SHP77 treated with DMSO at 0.1 percent for 48 hours (cell line): ENCODE measurements at regions not wholly inside any gene's neighbourhood (a gene's known extent, or its start where the extent isn't known, plus 50 kb on each side); places are given as distances from the start of the nearest gene placed in this dataset.
"Not testable (repeated sequence)": the region's sequence is repeated elsewhere in the genome, so short reads cannot be mapped to it uniquely, and the experiment has no call there.

Source experiments
- DNase-seq: peaks from one replicate; lab custom pipeline; 2025; lab: John Stamatoyannopoulos, UW

DNA sequence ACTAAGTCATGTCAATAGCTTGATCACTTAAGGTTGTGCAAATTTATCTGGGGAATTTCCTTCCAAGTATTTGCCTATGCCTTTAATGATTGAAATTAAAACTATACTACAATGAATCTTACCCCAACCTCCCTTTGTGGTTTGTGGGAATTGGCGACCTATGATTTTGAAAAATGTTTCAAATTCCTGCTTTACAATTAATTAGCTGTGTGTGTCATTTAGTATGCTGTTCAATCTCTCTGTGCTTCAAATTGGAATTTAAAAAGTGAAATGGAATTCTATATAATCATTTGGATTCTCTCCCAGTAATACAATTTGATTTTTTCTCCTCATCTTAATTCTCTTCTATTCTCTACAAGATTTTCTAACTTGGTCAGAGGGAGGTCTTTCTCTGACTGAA lies 2319.5 kb downstream of the ARAP2 start:
- no peak for DNase-seq

DNA sequence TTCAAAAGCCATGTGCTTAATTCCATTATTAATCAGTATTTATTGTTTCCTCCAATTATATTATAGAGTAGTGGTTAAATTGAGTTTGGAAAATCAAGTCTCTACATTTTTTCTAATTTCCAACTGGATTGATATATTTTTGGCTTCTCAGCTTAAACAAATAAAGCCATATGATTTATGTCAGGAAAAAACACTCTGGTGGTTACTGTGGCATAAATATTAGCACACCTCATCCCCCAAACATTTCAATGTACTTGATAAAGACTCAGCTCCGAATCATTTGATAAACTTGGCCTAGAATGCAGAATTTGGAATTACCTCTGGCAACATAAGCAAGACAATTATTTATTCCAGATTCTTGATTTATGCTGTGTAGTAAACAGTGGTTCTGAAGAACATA lies 2313.8 kb downstream of the ARAP2 start:
- DNase-seq, result no peak

DNA sequence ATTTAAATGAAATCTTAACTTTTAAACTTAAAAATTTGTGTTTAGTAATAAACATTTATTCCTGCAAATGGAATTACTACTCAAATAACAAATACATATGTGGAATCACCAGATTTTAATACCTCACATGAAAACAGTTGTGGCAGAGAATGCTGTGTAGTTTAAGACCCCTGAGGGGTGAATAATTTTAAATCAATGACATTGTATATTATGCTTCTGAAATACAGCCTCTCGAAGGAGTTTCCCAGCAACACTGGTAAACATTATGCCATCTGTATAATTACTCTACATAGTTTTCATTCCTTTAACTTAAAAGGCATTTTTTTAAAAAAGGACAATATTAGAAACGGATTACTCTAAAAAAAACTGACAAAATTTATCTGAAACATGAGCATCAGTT lies 2313.3 kb downstream of the ARAP2 start:
- no peak for DNase-seq

DNA sequence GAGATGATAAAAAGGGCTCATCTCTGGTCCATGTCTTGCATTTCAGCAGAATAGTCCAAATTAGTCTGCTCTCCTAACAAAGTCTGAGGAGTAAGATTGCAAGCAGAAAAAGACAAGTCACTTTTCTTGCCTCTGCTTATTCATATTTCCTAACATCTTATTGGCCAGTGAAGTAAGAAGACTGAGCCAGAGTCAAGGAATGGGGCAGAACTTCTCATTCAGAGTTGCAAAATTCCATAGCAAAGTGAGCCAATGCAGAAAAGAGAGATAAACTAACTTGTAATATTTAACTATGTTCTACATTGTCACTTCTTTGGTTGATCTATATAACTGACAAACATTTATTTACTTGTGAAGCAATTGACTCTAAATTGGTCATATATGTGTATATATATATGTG lies 2304.0 kb downstream of the ARAP2 start:
- no peak for DNase-seq

DNA sequence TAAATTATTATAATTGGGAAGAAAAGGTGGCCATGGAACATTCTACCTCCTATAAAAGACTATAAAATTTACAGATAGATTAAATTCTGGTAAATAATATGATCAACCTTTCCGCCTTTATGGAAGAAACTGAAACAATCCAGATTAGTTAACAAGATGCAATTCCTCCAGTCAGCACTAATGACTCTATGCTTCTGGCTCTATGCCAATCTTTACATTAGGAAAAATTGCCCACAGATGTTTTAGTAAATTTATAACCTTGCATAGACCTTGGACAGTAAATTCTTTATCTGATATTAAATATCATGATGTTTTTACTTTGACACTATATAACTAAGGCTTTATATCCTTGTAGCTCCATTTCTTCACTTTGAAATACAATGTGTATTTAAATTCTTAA lies 2302.5 kb downstream of the ARAP2 start:
- no peak for DNase-seq

DNA sequence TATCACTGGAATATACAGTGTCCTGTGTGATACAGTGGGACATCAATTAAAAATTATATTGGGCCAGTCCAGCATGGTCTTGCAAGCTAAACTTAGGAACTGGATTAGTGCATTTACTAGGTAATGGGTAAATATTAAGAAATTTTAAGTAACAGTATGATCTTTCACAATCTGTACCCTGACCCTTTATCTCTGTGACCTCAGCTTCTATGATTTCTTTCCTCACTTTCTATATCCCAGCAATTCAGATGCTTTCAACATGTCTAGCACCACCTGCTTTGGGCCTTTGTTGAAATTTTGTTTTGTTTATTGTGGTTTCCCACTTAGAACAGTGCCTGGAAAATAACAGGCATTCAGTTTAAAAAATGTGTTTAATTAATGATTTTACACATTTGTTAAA lies 2295.4 kb downstream of the ARAP2 start:
- DNase-seq, result no peak

DNA sequence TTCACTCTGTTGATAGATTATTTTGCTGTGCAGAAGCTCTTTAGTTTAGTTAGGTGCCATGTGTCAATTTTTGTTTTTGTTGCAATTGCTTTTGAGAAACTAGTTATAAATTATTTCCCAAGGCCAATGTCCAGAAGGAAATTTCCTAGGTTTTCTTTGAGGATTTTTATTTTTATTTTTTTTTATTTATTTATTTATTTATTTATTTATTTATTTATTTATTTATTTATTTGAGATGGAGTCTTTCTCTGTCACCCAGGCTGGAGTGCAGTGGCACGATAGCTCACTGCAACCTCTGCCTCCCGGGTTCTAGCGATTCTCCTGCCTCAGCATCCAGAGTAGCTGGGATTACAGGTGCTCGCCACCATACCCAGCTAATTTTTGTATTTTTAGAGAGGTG lies 2290.5 kb downstream of the ARAP2 start:
- not testable (repeated sequence) for DNase-seq

DNA sequence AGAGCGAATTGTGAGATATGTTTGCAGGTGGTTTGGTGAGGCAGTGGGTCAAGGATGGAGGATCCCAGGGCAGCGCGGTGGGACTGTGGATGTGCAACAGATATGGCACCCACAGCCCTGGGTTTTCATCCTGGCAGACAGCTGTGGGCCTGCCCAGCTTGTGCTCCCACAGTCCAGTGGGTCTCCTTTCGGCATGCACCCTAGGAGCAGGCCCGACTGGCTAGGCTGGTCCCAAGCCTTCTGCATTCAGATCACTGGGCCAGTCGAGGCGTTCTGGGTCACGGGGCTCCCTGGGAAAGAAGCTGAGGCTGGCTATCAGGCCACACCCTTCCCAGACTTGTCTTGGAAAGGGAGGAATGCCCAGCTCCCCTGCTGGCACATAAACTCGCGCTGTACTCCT lies 2289.6 kb downstream of the ARAP2 start:
- no peak for DNase-seq

DNA sequence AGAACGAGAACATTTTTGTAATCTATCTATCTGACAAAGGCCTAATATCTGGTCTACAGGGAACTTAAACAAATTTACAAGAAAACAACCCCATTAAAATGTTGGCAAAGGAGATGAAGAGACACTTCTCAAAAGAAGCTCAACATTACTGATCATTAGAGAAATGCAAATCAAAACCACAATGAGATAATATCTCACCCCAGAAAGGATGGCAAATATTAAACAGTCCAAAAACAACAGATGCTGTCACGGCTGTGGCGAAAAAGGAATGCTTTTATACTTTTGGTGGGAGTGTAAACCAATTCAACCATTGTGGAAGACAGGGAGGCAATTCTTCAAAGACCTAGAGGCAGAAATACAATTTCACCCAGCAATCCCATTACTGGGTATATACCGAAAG lies 2284.8 kb downstream of the ARAP2 start:
- DNase-seq, result no peak

DNA sequence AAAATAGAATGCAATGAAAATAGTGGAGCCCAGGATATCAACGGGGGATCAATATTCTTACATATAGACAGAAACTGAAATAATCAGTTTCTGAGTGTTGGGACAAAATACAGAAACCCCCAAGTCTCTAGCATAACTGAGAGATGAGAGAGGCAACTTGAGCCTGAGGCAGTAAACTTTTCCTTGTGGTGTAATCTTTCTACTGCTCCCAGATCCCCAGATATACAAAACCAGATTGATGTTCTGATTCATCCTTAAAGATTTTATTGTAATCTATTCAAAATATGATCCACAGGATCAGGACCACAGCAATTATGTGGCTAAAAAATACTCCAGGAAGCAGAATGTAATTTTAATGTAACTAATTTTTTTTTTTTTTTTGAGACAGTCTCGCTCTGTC lies 2282.6 kb downstream of the ARAP2 start:
- DNase-seq, result no peak

DNA sequence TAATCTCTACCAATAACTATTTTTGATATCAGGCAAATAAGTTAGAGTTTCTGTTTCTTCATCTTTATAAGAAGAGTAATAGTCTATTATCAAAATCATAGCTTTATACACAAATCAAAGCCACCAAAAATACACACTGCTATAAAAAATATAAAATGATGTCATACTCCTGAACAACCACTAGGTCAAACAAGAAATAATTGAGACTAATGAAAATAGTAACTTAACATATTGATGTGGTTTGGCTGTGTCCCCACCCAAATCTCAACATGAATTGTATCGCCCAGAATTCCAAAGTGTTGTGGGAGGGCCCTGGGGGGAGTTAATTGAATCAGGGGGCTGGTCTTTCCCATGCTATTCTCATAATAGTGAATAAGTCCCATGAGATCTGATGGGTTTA lies 2277.5 kb downstream of the ARAP2 start:
- no peak for DNase-seq

DNA sequence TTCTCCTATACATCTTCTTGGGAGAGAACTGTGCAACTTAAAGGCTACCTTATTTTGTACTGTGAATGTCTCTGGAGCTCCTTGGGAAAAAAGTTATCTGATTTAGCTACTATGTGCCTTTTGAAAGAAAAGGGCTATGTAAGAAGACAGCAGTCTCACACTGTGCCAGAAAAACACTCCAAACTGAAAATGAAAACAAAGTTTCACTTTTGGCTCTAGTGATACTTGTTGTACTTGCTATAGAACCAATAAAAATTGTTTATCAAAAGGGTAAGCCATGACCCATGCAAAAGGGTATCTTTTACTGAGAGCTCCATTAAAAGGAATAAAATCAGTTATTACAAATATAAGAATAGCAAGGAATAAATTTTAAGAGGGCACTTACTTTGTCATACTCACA lies 2270.0 kb downstream of the ARAP2 start:
- no peak for DNase-seq

DNA sequence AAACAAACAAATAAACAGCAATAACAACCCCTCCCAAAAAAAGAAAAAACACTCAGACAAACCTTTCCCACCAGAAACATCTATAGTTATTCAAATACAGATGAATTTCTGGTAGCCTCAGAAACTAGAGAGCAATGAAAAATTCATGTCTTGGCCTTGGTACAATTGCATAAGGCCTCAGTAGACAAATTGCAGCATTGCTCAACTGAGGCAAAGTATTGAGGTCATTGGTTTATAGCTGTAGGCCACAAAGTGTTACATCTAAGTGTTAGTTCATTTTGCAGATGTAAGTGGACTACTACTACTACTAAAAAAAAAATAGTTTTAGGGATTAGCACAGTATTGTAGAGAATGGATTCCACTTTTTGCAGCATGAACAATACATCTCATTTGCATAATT lies 2268.3 kb downstream of the ARAP2 start:
- no peak for DNase-seq

DNA sequence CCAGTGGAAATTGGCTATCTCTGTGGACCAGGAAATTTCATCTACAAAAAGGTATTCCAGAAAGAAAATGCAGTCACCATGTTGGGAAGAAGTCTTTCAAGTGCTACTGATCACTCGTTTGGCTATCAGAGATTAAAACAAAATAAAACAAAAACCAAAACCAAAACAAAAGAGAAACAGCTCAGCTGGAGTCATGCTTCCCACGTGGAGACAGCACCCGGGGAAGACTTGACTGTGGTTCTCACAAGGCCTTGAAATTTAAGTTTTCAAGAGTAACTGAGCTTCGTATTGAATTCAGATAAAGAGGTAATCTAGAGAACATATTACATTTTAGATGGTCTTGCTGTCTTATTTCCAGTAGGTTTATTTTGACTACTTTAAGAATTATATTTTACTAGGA lies 2264.5 kb downstream of the ARAP2 start:
- not testable (repeated sequence) for DNase-seq

DNA sequence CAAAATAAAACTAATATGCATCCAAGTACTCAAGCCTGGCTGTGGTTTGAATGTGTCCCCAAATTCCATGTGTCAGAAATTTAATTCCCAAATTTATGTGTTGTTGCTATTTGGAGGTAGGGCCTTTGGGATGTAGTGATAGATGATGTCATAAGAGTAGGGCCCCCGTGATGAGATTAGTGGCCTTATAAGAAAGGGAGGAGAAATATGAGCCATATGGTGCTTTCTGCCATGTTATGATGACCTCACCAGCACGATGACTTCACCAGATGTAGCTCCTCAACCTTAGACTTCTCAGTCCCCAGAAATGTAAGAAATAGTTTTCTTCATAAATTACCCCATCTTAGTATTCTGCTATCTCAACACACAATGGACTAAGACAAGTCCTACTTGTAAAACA lies 2264.0 kb downstream of the ARAP2 start:
- DNase-seq, result no peak

DNA sequence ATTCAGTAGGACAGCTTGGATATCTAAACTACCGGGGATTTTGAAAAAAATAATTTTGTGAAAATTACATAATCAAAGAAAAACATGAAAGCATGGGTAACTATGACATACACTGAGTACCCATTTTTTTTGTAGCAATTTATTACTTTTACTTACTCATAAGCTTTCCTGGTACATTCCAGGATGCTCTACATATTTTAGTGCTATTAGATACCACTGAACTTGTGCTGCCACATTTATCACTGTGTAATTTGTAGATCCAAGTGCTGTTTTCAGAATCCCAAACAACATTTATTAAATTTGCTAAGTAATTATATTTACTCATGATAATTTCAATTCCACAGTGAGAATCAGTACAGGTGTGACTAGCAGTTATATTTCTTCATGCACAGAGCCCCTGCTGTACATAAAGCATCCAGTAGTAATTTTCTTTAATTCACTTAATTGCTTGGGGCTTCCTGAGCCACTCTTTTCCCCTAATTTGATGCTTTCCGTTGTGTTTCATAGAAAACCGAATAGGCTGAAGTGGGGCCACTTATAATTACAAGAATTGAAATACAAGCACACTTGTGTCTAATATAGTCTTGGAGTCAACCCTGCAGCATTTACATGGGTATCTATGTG lies 2254.4 kb downstream of the ARAP2 start:
- no peak for DNase-seq

DNA sequence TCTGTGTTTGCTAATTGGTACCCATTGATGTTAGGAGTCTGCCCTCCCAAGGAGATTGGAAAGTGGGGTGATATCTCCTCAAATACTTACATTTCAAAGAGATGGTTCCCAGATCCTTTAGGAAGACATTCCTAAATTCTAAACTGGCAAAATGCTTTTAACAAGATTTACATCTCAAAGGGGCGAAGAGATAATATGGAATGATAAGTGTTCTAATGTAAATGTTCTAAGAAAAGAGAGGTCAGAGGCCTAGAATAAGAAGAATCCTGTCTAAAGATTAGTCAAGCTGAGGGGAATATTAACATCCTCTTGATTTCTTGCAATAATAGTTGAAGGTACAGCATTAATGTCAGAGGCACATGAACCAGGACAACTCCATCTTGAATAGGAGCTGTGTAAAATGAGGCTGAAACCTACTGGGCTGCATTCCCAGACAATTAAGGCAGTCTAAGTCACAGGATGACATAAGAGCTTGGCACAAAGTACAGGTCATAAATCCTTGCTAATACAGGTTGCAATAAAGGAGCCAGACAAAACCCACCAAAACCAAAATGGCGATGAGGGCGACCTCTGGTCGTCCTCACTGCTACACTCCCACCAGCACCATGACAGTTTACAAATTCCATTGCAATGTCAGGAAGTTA lies 2248.1 kb downstream of the ARAP2 start:
- DNase-seq, result no peak

DNA sequence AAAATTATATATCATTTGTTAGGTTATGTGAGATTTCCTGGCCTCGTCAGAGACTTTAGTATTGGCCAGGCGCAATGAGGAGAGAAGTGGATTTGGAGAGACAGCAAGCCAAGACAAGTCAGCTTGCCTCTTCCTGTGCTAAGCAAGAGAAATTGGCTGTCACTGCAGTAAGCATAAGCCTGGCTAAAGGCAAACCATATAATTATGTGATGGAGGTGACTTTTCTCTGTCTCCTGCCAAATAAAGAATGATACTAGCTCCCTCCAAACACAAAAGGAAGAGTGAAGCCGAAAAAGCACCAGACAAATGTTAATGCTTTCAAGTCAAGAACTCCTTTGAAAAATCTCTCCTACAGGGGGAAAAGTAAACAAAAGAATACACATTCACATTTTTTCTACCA lies 2246.0 kb downstream of the ARAP2 start:
- no peak for DNase-seq

DNA sequence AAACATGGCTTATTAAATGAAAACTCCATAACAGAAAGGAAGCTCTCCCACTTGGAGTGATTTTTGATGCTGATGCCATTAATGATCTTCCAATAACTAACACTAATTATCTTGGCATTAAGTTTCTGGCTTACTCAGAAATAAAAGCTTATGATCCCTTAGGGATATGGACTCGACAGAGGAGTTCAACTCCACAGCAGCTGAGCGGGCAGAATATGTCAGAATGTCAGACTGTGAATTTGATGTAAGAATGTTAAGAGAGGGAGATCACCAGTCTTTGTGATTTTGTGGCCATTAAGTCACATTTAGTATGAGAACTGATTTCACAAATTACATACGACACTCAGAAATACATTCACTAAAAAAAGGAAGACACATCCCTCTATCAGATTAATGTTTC lies 2244.0 kb downstream of the ARAP2 start:
- no peak for DNase-seq

DNA sequence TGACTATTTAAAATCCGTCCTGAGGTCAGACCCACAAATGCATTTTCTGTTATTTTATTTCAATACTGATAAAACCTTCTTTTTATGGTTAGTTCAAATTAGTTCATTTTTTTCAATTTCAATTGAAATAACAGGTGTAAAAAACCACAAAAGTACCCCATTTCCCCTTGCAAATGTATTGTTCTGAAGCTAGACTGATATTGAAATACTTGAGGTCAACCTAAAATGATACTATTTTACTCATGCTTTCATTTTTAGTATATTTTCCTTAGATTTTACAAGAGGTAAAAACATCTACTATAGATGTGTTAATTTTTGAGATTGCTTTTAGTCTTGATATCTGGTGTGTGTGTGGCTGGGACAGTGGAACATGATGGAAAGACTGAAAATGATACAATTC lies 2237.8 kb downstream of the ARAP2 start:
- DNase-seq, result not testable (repeated sequence)

DNA sequence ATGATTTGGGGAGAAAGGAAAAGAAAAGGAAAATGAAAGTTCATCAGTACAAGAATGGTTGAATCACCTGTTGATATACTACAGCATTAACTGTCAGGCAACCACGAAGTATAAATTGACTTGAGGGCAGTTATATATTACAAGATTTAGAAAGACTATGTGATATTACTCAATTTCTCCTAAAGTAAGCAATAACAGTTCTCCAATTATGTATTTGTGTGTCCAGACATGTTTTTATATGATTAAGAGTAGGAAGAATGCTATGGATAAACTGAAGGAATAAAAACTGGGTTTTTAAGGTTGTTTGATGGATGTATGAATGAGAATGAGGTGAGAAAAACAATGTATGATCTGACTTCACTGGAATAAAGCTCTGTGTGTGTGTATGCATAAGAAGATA lies 2234.4 kb downstream of the ARAP2 start:
- no peak for DNase-seq

DNA sequence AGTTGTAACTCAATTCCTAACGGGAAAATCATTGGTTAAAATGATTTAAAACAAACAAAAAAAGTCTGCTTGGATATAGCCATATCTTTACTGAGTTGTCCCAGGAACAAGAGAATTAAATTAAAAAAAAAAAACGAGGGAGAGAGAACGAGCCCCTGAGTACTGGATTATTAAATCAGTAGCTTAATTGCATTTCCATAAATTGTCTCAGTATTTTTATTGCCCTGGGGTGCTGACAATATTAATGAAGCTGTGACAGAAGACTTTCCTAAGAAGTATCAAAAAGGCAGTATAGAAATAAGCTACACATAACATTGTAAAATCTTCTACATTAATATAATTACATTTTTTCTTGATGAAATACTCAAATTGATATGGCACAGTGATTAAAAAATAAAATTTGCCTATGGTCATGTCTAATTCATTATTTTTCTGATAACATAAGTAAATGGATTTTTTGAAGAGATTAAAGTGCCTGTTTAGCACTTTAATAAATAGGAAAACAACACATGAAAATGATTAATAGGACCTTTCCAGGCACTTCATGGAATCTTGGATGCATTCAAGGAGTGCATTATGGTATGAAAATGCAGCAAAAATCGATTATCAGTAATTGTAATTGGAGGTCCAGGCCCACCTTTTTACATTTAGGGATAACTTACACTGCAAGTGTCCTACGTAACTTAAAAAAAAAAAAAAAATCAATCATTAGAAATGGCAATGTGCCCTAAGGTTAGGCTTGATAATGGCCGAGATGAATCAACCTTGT lies 2233.4 kb downstream of the ARAP2 start:
- no peak for DNase-seq

DNA sequence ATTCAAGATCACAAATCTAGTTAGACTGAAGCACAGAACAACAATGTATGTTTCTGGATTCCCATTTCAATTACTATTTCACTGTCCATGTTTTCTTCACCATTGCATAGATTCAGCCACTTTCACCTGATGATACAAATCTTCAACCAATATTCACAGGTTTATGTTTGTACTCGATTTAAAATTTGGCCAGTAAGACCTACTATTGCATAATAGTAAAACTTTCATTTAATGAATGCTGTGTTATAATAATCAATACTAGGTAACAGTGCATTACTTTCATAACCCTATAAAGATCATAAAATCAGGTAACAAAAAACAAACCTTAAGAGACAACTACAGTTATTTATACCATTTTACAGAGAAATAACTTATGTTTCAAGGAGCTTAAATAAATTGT lies 2209.1 kb downstream of the ARAP2 start:
- no peak for DNase-seq

DNA sequence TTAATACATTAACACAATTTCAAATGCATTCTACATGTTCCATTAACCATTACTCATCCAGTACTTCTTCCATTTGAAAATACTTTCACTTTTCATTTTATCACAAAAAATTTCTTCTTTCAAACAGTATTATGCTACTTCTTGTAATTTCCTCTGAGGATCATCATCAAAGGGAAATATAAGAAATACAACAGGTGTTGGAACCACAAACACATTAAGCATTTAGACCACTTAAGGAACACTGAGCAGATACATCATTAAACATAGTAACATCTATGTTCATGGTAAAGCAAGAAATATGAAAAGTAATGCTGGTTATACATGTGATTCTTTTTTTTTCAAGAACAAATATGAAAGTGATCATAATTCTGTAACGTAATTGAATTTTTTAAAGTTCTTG lies 2207.0 kb downstream of the ARAP2 start:
- no peak for DNase-seq
